ENCODE measurements at regions not wholly inside any gene's neighbourhood (a gene's known extent, or its start where the extent isn't known, plus 50 kb on each side); places are given as distances from the start of the nearest gene placed in this dataset.
A peak's percentile ranks its signal among the peaks of the same experiment; 100 is the strongest.
"Not testable (repeated sequence)": the region's sequence is repeated elsewhere in the genome, so short reads cannot be mapped to it uniquely, and the experiment has no call there.

DNA sequence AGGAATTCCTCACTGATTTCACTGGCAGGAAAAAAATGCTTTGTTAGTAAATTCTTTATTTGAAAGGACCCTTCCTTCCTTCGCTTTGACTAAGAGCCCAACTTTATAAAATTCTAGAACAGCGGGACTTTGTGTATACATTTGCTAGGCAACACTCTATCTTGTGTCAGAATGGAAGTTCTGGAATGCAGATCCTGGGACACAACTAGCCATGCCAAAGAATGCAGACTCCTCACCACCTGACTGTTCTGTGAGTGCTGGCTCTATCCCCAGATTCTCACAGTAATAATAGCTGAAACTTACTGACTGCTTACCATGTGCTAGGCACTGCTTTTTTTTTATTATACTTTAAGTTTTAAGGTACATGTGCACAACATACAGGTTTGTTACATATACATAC is 73.3 kb upstream of the ZDHHC15 start:
- DNase-seq, result no peak
- no peaks in the 10 kb centered on the region for H3K27me3 ChIP-seq (ENCODE audit: low read depth)
- intact Hi-C loops (cut with micrococcal nuclease), result no loop called here
- no peak overlapping the region for H3K4me3 ChIP-seq
- no peaks in the 10 kb centered on the region for H3K4me1 ChIP-seq
- peaks cover 3% of the 10 kb centered on the region for H3K9me3 ChIP-seq (replicated peaks)
- no peaks in the 10 kb centered on the region for H3K36me3 ChIP-seq
- peak overlapping the region; percentile 79 for H3K27ac ChIP-seq (replicated peaks)
- TF ChIP-seq, protein P1, sequence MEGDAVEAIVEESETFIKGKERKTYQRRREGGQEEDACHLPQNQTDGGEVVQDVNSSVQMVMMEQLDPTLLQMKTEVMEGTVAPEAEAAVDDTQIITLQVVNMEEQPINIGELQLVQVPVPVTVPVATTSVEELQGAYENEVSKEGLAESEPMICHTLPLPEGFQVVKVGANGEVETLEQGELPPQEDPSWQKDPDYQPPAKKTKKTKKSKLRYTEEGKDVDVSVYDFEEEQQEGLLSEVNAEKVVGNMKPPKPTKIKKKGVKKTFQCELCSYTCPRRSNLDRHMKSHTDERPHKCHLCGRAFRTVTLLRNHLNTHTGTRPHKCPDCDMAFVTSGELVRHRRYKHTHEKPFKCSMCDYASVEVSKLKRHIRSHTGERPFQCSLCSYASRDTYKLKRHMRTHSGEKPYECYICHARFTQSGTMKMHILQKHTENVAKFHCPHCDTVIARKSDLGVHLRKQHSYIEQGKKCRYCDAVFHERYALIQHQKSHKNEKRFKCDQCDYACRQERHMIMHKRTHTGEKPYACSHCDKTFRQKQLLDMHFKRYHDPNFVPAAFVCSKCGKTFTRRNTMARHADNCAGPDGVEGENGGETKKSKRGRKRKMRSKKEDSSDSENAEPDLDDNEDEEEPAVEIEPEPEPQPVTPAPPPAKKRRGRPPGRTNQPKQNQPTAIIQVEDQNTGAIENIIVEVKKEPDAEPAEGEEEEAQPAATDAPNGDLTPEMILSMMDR (IDR thresholded peaks at IDR 0.05; ENCODE audit: borderline replicate concordance), result no peak

DNA sequence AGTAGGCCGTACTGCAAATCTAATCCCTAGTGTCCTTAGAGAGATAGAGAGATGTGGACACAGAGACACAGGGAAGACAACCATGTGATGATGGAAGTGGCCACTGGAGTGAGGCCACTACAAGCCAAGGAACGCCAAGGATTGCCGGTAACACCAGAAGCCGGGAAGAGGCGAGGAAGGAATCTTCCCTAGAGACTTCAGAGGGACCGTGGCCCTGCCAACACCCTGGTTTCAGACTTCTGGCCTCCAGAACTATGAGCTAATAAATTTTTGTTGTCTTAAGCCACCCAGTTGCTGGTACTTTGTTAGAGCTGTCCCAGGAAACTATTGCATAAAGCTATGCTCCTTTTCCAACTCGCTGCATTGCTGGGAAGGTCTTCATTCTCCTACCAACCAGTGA is 70.3 kb upstream of the ZDHHC15 start:
- intact Hi-C loops (cut with micrococcal nuclease), result not testable (repeated sequence)

DNA sequence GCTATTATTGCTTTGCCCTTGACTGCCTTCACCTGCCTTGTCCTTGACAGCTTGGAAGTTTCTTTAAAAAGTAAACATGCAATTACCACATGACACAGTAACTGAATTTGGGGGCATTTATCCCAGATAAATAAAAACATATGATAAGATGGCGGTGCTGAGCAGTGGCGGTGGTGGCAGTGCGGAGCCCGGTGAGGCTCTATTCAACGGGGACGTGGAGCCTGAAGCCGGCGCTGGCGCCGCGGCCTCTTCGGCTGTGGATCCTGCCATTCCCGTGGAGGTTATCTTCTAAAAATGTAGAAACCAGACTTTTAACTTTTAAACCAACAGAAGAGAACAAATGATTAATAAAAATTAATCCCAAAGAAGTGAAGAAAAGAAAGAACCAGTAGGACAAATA is 59.7 kb upstream of the ZDHHC15 start:
- Histone ChIP-seq H3K27me3 (ENCODE audit: low read depth) (no peaks in the 10 kb centered on the region), H3K4me1 (no peaks in the 10 kb centered on the region), H3K27ac (replicated peaks) (no peak overlapping the region), H3K4me3 (no peak overlapping the region), H3K36me3 (no peaks in the 10 kb centered on the region), H3K9me3 (replicated peaks) (peaks cover 1% of the 10 kb centered on the region)
- TF ChIP-seq, protein P1 (IDR thresholded peaks at IDR 0.05; ENCODE audit: borderline replicate concordance), result no peak
- no peak for DNase-seq
- intact Hi-C loops (cut with micrococcal nuclease), result no loop called here

More for the DNA sequence above, 70.3 kb upstream of the ZDHHC15 start:
- H3K4me3 ChIP-seq; DNase-seq; H3K36me3 ChIP-seq; H3K27me3 ChIP-seq (ENCODE audit: low read depth); H3K27ac ChIP-seq (replicated peaks); H3K4me1 ChIP-seq; H3K9me3 ChIP-seq (replicated peaks): not testable (repeated sequence)

Measured in left ventricle myocardium inferior (tissue), 1 donor.